ENCODE measurements at regions not wholly inside any gene's neighbourhood (a gene's known extent, or its start where the extent isn't known, plus 50 kb on each side); places are given as distances from the start of the nearest gene placed in this dataset.

DNA sequence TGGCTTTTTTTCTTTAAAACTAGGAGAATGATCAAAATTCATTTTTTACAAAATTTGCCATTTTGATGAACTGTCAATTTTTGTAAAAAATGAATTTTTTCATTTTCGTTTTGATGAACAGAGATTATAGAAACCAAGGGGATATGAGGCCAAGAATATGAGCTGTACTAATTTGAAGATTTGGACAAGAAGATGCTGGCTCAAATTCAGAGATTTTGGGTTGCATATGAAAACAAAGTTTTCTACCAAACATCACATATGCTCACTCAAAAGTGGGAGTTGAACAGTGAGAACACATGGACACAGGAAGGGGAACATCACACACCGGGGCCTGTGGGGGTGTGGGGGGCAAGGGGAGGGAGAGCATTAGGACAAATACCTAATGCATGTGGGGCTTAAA, 230.7 kb downstream of the SNAPC1 start:
- DNase-seq (ENCODE audit: insufficient read length, low spot score) (no peak), FAIRE-seq (no peak)
- no peak for TF ChIP-seq SPI1 (IDR thresholded peaks at IDR 0.05; ENCODE audit: low read depth, low read length)
- TF ChIP-seq POU2F2 (IDR thresholded peaks at IDR 0.05; ENCODE audit: low read depth, low read length), result no peak
- no peak for TF ChIP-seq PAX5 (IDR thresholded peaks at IDR 0.05; ENCODE audit: insufficient read depth, low read length, severe bottlenecking)
- TF ChIP-seq POLR2AphosphoS5 (IDR thresholded peaks at IDR 0.05; ENCODE audit: low read depth, low read length), result no peak
- TF ChIP-seq TAF1 (IDR thresholded peaks at IDR 0.05; ENCODE audit: low read depth, low read length), result no peak
- TF ChIP-seq POLR2A (IDR thresholded peaks at IDR 0.05; ENCODE audit: low read depth, low read length), result no peak

DNA sequence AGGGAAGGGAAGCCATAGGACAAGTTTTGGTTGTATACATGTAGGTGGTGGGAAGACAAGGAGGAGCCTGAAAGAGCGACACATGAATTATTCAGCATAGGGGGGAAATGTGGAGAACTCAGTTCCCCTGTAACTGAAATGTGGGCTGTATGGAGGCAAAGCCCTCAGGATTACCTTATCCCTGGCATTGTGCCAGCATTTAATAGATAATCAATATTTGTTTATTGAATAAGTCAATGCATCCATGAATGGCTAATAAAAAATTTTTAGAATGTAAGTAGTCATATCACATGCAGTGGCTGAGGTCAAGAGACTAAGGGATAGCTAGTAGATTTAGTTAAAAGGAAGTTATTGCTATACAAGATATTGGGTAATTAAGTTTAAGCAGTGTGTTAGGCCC, 232.4 kb downstream of the SNAPC1 start:
- no peak for FAIRE-seq
- DNase-seq (ENCODE audit: insufficient read length, low spot score), result no peak
- TF ChIP-seq SPI1 (IDR thresholded peaks at IDR 0.05; ENCODE audit: low read depth, low read length), result no peak
- TF ChIP-seq POLR2A (IDR thresholded peaks at IDR 0.05; ENCODE audit: low read depth, low read length), result no peak
- TF ChIP-seq PAX5 (IDR thresholded peaks at IDR 0.05; ENCODE audit: insufficient read depth, low read length, severe bottlenecking), result no peak
- TF ChIP-seq TAF1 (IDR thresholded peaks at IDR 0.05; ENCODE audit: low read depth, low read length), result no peak
- TF ChIP-seq POLR2AphosphoS5 (IDR thresholded peaks at IDR 0.05; ENCODE audit: low read depth, low read length), result no peak

- FAIRE-seq (no peak), DNase-seq (ENCODE audit: insufficient read length, low spot score) (no peak)
- TF ChIP-seq POU2F2 (IDR thresholded peaks at IDR 0.05; ENCODE audit: low read depth, low read length), result no peak
These were observed 234.5 kb downstream of the SNAPC1 start for GRCh38 chr14:61996753-61997152.

- FAIRE-seq, result no peak
- DNase-seq (ENCODE audit: insufficient read length, low spot score), result no peak
- TF ChIP-seq POLR2AphosphoS5 (IDR thresholded peaks at IDR 0.05; ENCODE audit: low read depth, low read length) (no peak), POLR2A (IDR thresholded peaks at IDR 0.05; ENCODE audit: low read depth, low read length) (no peak), TAF1 (IDR thresholded peaks at IDR 0.05; ENCODE audit: low read depth, low read length) (no peak), SPI1 (IDR thresholded peaks at IDR 0.05; ENCODE audit: low read depth, low read length) (no peak), POU2F2 (IDR thresholded peaks at IDR 0.05; ENCODE audit: low read depth, low read length) (no peak), PAX5 (IDR thresholded peaks at IDR 0.05; ENCODE audit: insufficient read depth, low read length, severe bottlenecking) (no peak)
These were observed 234.9 kb downstream of the SNAPC1 start for GRCh38 chr14:61997161-61997560.

- TF ChIP-seq POLR2AphosphoS5 (IDR thresholded peaks at IDR 0.05; ENCODE audit: low read depth, low read length), result no peak
- TF ChIP-seq PAX5 (IDR thresholded peaks at IDR 0.05; ENCODE audit: insufficient read depth, low read length, severe bottlenecking), result no peak
- no peak for TF ChIP-seq TAF1 (IDR thresholded peaks at IDR 0.05; ENCODE audit: low read depth, low read length)
- no peak for TF ChIP-seq SPI1 (IDR thresholded peaks at IDR 0.05; ENCODE audit: low read depth, low read length)
- TF ChIP-seq POLR2A (IDR thresholded peaks at IDR 0.05; ENCODE audit: low read depth, low read length), result no peak
- no peak for TF ChIP-seq POU2F2 (IDR thresholded peaks at IDR 0.05; ENCODE audit: low read depth, low read length)
- FAIRE-seq (no peak), DNase-seq (ENCODE audit: insufficient read length, low spot score) (no peak)
These were observed 239.7 kb downstream of the SNAPC1 start for GRCh38 chr14:62001963-62002362.

DNA sequence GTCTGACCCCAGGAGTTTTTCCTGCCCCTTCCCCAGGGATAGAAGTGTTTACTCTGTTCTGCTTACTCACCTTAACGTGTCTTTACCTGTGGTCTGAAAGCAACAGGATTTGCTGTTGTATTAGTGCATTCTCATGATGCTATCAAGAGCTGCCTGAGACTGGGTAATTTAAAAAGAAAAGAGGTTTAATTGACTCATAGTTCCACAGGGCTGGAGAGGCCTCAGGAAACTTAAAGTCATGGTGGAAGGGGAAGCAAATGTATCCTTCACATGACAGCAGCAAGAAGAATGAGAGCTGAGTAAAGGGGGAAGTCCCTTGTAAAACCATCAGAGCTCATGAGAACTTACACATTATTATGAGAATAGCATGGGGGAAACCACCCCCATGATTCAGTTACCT, 240.4 kb downstream of the SNAPC1 start:
- no peak for TF ChIP-seq SPI1 (IDR thresholded peaks at IDR 0.05; ENCODE audit: low read depth, low read length)
- no peak for TF ChIP-seq POU2F2 (IDR thresholded peaks at IDR 0.05; ENCODE audit: low read depth, low read length)
- TF ChIP-seq POLR2A (IDR thresholded peaks at IDR 0.05; ENCODE audit: low read depth, low read length), result no peak
- no peak for TF ChIP-seq PAX5 (IDR thresholded peaks at IDR 0.05; ENCODE audit: insufficient read depth, low read length, severe bottlenecking)
- FAIRE-seq (no peak), DNase-seq (ENCODE audit: insufficient read length, low spot score) (no peak)

- FAIRE-seq, result no peak
These were observed 241.5 kb downstream of the SNAPC1 start for GRCh38 chr14:62003701-62004100.

GRCh38 chr14:62006116-62006731, 244.0 kb downstream of the SNAPC1 start:
- no peak for TF ChIP-seq POLR2A (IDR thresholded peaks at IDR 0.05; ENCODE audit: low read depth, low read length)
- no peak for TF ChIP-seq TAF1 (IDR thresholded peaks at IDR 0.05; ENCODE audit: low read depth, low read length)
- no peak for TF ChIP-seq POU2F2 (IDR thresholded peaks at IDR 0.05; ENCODE audit: low read depth, low read length)
- no peak for TF ChIP-seq PAX5 (IDR thresholded peaks at IDR 0.05; ENCODE audit: insufficient read depth, low read length, severe bottlenecking)
- TF ChIP-seq POLR2AphosphoS5 (IDR thresholded peaks at IDR 0.05; ENCODE audit: low read depth, low read length), result no peak
- TF ChIP-seq SPI1 (IDR thresholded peaks at IDR 0.05; ENCODE audit: low read depth, low read length), result no peak
- DNase-seq (ENCODE audit: insufficient read length, low spot score), result no peak
- FAIRE-seq, result no peak

More at GRCh38 chr14:62003701-62004100, 241.5 kb downstream of the SNAPC1 start:
- no peak for DNase-seq (ENCODE audit: insufficient read length, low spot score)
- TF ChIP-seq PAX5 (IDR thresholded peaks at IDR 0.05; ENCODE audit: insufficient read depth, low read length, severe bottlenecking) (no peak), TAF1 (IDR thresholded peaks at IDR 0.05; ENCODE audit: low read depth, low read length) (no peak), SPI1 (IDR thresholded peaks at IDR 0.05; ENCODE audit: low read depth, low read length) (no peak), POLR2AphosphoS5 (IDR thresholded peaks at IDR 0.05; ENCODE audit: low read depth, low read length) (no peak), POU2F2 (IDR thresholded peaks at IDR 0.05; ENCODE audit: low read depth, low read length) (no peak), POLR2A (IDR thresholded peaks at IDR 0.05; ENCODE audit: low read depth, low read length) (no peak)

GRCh38 chr14:62015243-62015642, 253.0 kb downstream of the SNAPC1 start:
- TF ChIP-seq SPI1 (IDR thresholded peaks at IDR 0.05; ENCODE audit: low read depth, low read length) (no peak), PAX5 (IDR thresholded peaks at IDR 0.05; ENCODE audit: insufficient read depth, low read length, severe bottlenecking) (no peak)
- no peak for FAIRE-seq
- DNase-seq (ENCODE audit: insufficient read length, low spot score), result no peak

DNA sequence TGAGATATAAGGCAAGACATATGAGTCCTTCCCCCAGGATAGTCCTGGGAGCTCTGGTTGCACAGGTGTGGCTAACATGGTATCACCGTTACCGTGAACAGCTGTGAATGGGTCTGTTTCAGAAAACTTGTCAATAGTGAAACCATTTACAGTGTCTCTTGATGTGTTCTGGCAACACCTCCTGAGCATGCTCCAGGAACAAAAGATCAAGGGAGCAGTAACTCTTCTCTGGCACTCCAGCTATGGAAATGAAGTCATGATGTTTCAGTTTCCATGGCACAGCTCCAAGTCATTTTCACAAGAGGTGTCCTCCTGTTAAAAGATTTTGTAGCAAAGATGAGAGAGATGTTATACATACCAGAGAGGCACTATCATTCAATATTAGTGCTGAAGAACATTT, 253.7 kb downstream of the SNAPC1 start:
- no peak for FAIRE-seq
- DNase-seq (ENCODE audit: insufficient read length, low spot score), result no peak

More for the DNA sequence above, 253.7 kb downstream of the SNAPC1 start:
- no peak for TF ChIP-seq SPI1 (IDR thresholded peaks at IDR 0.05; ENCODE audit: low read depth, low read length)
- no peak for TF ChIP-seq POLR2A (IDR thresholded peaks at IDR 0.05; ENCODE audit: low read depth, low read length)
- no peak for TF ChIP-seq PAX5 (IDR thresholded peaks at IDR 0.05; ENCODE audit: insufficient read depth, low read length, severe bottlenecking)
- TF ChIP-seq POU2F2 (IDR thresholded peaks at IDR 0.05; ENCODE audit: low read depth, low read length), result no peak
- no peak for TF ChIP-seq POLR2AphosphoS5 (IDR thresholded peaks at IDR 0.05; ENCODE audit: low read depth, low read length)
- no peak for TF ChIP-seq TAF1 (IDR thresholded peaks at IDR 0.05; ENCODE audit: low read depth, low read length)

Measured in GM12891 (cell line).